ENCODE measurements at regions not wholly inside any gene's neighbourhood (a gene's known extent, or its start where the extent isn't known, plus 50 kb on each side); places are given as distances from the start of the nearest gene placed in this dataset.

GRCh38 chr10:118914629-118915028 lies 114.9 kb upstream of the NANOS1 start:
- H3K9ac ChIP-seq (ENCODE audit: low read length), result no peak overlapping the region
- H3K4me3 ChIP-seq (ENCODE audit: low read length), result no peak overlapping the region
- no peaks in the 10 kb centered on the region for H3K36me3 ChIP-seq (ENCODE audit: control insufficient read depth, insufficient read depth, low read length)
- H3K4me1 ChIP-seq (ENCODE audit: control insufficient read depth, insufficient read depth, low read length), result no peaks in the 10 kb centered on the region
- no peaks in the 10 kb centered on the region for H3K27me3 ChIP-seq (ENCODE audit: control insufficient read depth, insufficient read depth, low read length)
- no peak overlapping the region for H3K27ac ChIP-seq (ENCODE audit: low read depth, low read length)

- Histone ChIP-seq H3K27ac (ENCODE audit: low read depth, low read length) (no peak overlapping the region), H3K9ac (ENCODE audit: low read length) (no peak overlapping the region), H3K4me1 (ENCODE audit: control insufficient read depth, insufficient read depth, low read length) (no peaks in the 10 kb centered on the region), H3K36me3 (ENCODE audit: control insufficient read depth, insufficient read depth, low read length) (no peaks in the 10 kb centered on the region), H3K27me3 (ENCODE audit: control insufficient read depth, insufficient read depth, low read length) (no peaks in the 10 kb centered on the region), H3K4me3 (ENCODE audit: low read length) (no peak overlapping the region)
Observed at GRCh38 chr10:118915161-118915560, 114.4 kb upstream of the NANOS1 start.

GRCh38 chr10:118916777-118917176 lies 112.7 kb upstream of the NANOS1 start:
- no peak overlapping the region for H3K9ac ChIP-seq (ENCODE audit: low read length)
- H3K4me3 ChIP-seq (ENCODE audit: low read length), result no peak overlapping the region
- no peaks in the 10 kb centered on the region for H3K27me3 ChIP-seq (ENCODE audit: control insufficient read depth, insufficient read depth, low read length)
- no peak overlapping the region for H3K27ac ChIP-seq (ENCODE audit: low read depth, low read length)
- no peaks in the 10 kb centered on the region for H3K36me3 ChIP-seq (ENCODE audit: control insufficient read depth, insufficient read depth, low read length)
- no peaks in the 10 kb centered on the region for H3K4me1 ChIP-seq (ENCODE audit: control insufficient read depth, insufficient read depth, low read length)

GRCh38 chr10:118917701-118918100 lies 111.8 kb upstream of the NANOS1 start:
- H3K27ac ChIP-seq (ENCODE audit: low read depth, low read length), result no peak overlapping the region
- H3K36me3 ChIP-seq (ENCODE audit: control insufficient read depth, insufficient read depth, low read length), result no peaks in the 10 kb centered on the region
- no peaks in the 10 kb centered on the region for H3K27me3 ChIP-seq (ENCODE audit: control insufficient read depth, insufficient read depth, low read length)
- H3K9ac ChIP-seq (ENCODE audit: low read length), result no peak overlapping the region
- H3K4me3 ChIP-seq (ENCODE audit: low read length), result no peak overlapping the region
- peaks cover 4% of the 10 kb centered on the region for H3K4me1 ChIP-seq (ENCODE audit: control insufficient read depth, insufficient read depth, low read length)

GRCh38 chr10:118918116-118918515 lies 111.4 kb upstream of the NANOS1 start:
- H3K27me3 ChIP-seq (ENCODE audit: control insufficient read depth, insufficient read depth, low read length), result no peaks in the 10 kb centered on the region
- H3K36me3 ChIP-seq (ENCODE audit: control insufficient read depth, insufficient read depth, low read length), result no peaks in the 10 kb centered on the region
- no peak overlapping the region for H3K27ac ChIP-seq (ENCODE audit: low read depth, low read length)
- peaks cover 4% of the 10 kb centered on the region for H3K4me1 ChIP-seq (ENCODE audit: control insufficient read depth, insufficient read depth, low read length)
- H3K9ac ChIP-seq (ENCODE audit: low read length), result no peak overlapping the region
- H3K4me3 ChIP-seq (ENCODE audit: low read length), result no peak overlapping the region

- no peaks in the 10 kb centered on the region for H3K36me3 ChIP-seq (ENCODE audit: control insufficient read depth, insufficient read depth, low read length)
- peaks cover 4% of the 10 kb centered on the region for H3K4me1 ChIP-seq (ENCODE audit: control insufficient read depth, insufficient read depth, low read length)
Observed at GRCh38 chr10:118918587-118918986, 110.9 kb upstream of the NANOS1 start.

GRCh38 chr10:118920206-118920605 lies 109.3 kb upstream of the NANOS1 start:
- Histone ChIP-seq H3K4me1 (ENCODE audit: control insufficient read depth, insufficient read depth, low read length) (peaks cover 4% of the 10 kb centered on the region), H3K27me3 (ENCODE audit: control insufficient read depth, insufficient read depth, low read length) (no peaks in the 10 kb centered on the region), H3K36me3 (ENCODE audit: control insufficient read depth, insufficient read depth, low read length) (no peaks in the 10 kb centered on the region), H3K27ac (ENCODE audit: low read depth, low read length) (no peak overlapping the region), H3K9ac (ENCODE audit: low read length) (no peak overlapping the region), H3K4me3 (ENCODE audit: low read length) (no peak overlapping the region)

More at GRCh38 chr10:118918587-118918986, 110.9 kb upstream of the NANOS1 start:
- Histone ChIP-seq H3K27me3 (ENCODE audit: control insufficient read depth, insufficient read depth, low read length) (no peaks in the 10 kb centered on the region), H3K4me3 (ENCODE audit: low read length) (no peak overlapping the region), H3K27ac (ENCODE audit: low read depth, low read length) (no peak overlapping the region), H3K9ac (ENCODE audit: low read length) (no peak overlapping the region)

GRCh38 chr10:118922226-118922625 lies 107.3 kb upstream of the NANOS1 start:
- Histone ChIP-seq H3K27me3 (ENCODE audit: control insufficient read depth, insufficient read depth, low read length) (no peaks in the 10 kb centered on the region), H3K36me3 (ENCODE audit: control insufficient read depth, insufficient read depth, low read length) (no peaks in the 10 kb centered on the region), H3K27ac (ENCODE audit: low read depth, low read length) (no peak overlapping the region), H3K4me3 (ENCODE audit: low read length) (no peak overlapping the region), H3K4me1 (ENCODE audit: control insufficient read depth, insufficient read depth, low read length) (peaks cover 4% of the 10 kb centered on the region), H3K9ac (ENCODE audit: low read length) (no peak overlapping the region)

GRCh38 chr10:118922972-118923371 lies 106.5 kb upstream of the NANOS1 start:
- H3K27ac ChIP-seq (ENCODE audit: low read depth, low read length), result no peak overlapping the region
- no peak overlapping the region for H3K9ac ChIP-seq (ENCODE audit: low read length)
- H3K4me1 ChIP-seq (ENCODE audit: control insufficient read depth, insufficient read depth, low read length), result peaks cover 4% of the 10 kb centered on the region
- no peak overlapping the region for H3K4me3 ChIP-seq (ENCODE audit: low read length)
- H3K36me3 ChIP-seq (ENCODE audit: control insufficient read depth, insufficient read depth, low read length), result no peaks in the 10 kb centered on the region
- no peaks in the 10 kb centered on the region for H3K27me3 ChIP-seq (ENCODE audit: control insufficient read depth, insufficient read depth, low read length)

GRCh38 chr10:118924493-118924892 lies 105.0 kb upstream of the NANOS1 start:
- no peak overlapping the region for H3K9ac ChIP-seq (ENCODE audit: low read length)
- H3K4me1 ChIP-seq (ENCODE audit: control insufficient read depth, insufficient read depth, low read length), result peaks cover 4% of the 10 kb centered on the region
- H3K27me3 ChIP-seq (ENCODE audit: control insufficient read depth, insufficient read depth, low read length), result no peaks in the 10 kb centered on the region
- H3K27ac ChIP-seq (ENCODE audit: low read depth, low read length), result no peak overlapping the region
- no peak overlapping the region for H3K4me3 ChIP-seq (ENCODE audit: low read length)
- H3K36me3 ChIP-seq (ENCODE audit: control insufficient read depth, insufficient read depth, low read length), result no peaks in the 10 kb centered on the region

- Histone ChIP-seq H3K4me1 (ENCODE audit: control insufficient read depth, insufficient read depth, low read length) (peaks cover 4% of the 10 kb centered on the region), H3K36me3 (ENCODE audit: control insufficient read depth, insufficient read depth, low read length) (no peaks in the 10 kb centered on the region), H3K27ac (ENCODE audit: low read depth, low read length) (no peak overlapping the region), H3K27me3 (ENCODE audit: control insufficient read depth, insufficient read depth, low read length) (no peaks in the 10 kb centered on the region), H3K9ac (ENCODE audit: low read length) (no peak overlapping the region), H3K4me3 (ENCODE audit: low read length) (no peak overlapping the region)
Observed at GRCh38 chr10:118925404-118926071, 104.0 kb upstream of the NANOS1 start.

GRCh38 chr10:118926072-118926417 lies 103.5 kb upstream of the NANOS1 start:
- no peak overlapping the region for H3K4me3 ChIP-seq (ENCODE audit: low read length)
- no peaks in the 10 kb centered on the region for H3K27me3 ChIP-seq (ENCODE audit: control insufficient read depth, insufficient read depth, low read length)
- no peak overlapping the region for H3K27ac ChIP-seq (ENCODE audit: low read depth, low read length)
- H3K4me1 ChIP-seq (ENCODE audit: control insufficient read depth, insufficient read depth, low read length), result peaks cover 4% of the 10 kb centered on the region
- no peaks in the 10 kb centered on the region for H3K36me3 ChIP-seq (ENCODE audit: control insufficient read depth, insufficient read depth, low read length)
- H3K9ac ChIP-seq (ENCODE audit: low read length), result no peak overlapping the region

- Histone ChIP-seq H3K4me1 (ENCODE audit: control insufficient read depth, insufficient read depth, low read length) (peaks cover 4% of the 10 kb centered on the region), H3K4me3 (ENCODE audit: low read length) (no peak overlapping the region), H3K36me3 (ENCODE audit: control insufficient read depth, insufficient read depth, low read length) (no peaks in the 10 kb centered on the region), H3K27ac (ENCODE audit: low read depth, low read length) (no peak overlapping the region), H3K27me3 (ENCODE audit: control insufficient read depth, insufficient read depth, low read length) (no peaks in the 10 kb centered on the region), H3K9ac (ENCODE audit: low read length) (no peak overlapping the region)
Observed at GRCh38 chr10:118926441-118926840, 103.1 kb upstream of the NANOS1 start.

All from rectal smooth muscle tissue (tissue), 1 donor.